ENCODE measurements at regions not wholly inside any gene's neighbourhood (a gene's known extent, or its start where the extent isn't known, plus 50 kb on each side); places are given as distances from the start of the nearest gene placed in this dataset.

DNA sequence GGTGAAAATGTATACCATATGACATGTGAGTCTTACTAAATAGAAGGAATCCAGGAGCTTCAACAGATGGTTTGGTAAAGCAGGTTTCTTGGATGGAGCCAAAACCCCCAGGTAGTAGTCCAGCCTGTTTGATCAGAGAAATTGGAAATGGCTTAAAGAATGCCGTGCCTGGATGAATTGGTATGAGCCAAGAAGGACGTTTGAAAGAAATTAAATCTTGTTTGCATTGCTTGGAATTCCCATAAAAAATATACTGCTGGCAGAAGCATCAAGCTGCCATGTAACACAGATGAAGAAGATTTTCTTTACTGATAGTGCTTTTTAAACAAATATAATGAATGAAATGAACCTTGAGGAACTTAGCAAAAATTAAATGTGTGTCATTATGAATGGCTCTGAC is 176.3 kb downstream of the NPR3 start:
- TF ChIP-seq CTCF (conservative IDR thresholded peaks at IDR 0.05) (no peak), EZH2 (IDR thresholded peaks at IDR 0.05; ENCODE audit: low read depth) (no peak)
